Keratinocyte (primary cell): ENCODE measurements at regions not wholly inside any gene's neighbourhood (a gene's known extent, or its start where the extent isn't known, plus 50 kb on each side); places are given as distances from the start of the nearest gene placed in this dataset.

Experiments used
- DNase-seq: peaks from one replicate; pipeline ENCODE4 v3.0.0-alpha.2; 2011; ENCODE audit warnings: low read depth, missing footprints, low spot score
- FAIRE-seq: peaks from 2 replicates; lab custom pipeline; 2011; peaks lifted over from hg19 to GRCh38; lab: Jason Lieb, UNC
- H2AFZ ChIP-seq: 2 replicates; pipeline ENCODE4 v1.6.0; 2012; ENCODE audit warnings: low read length, control low read depth, inconsistent platforms; ENCODE audit not compliant: control insufficient read depth
- H3K27ac ChIP-seq: 2 replicates; pipeline ENCODE4 v1.5.1; 2011; ENCODE audit warnings: low read length; ENCODE audit not compliant: control insufficient read depth, insufficient read depth
- H3K27me3 ChIP-seq: 3 replicates; pipeline ENCODE4 v1.6.0; 2011; ENCODE audit warnings: low read length; ENCODE audit not compliant: control insufficient read depth, insufficient read depth; ENCODE audit errors: extremely low read depth
- H3K36me3 ChIP-seq, 2 experiments: 2 replicates in 1 of 2; 3 replicates in 1 of 2; pipeline ENCODE4 v1.5.1; 2011; ENCODE audit warnings: low read length in 2 of 2, mild to moderate bottlenecking in 1 of 2; ENCODE audit not compliant: control insufficient read depth in 2 of 2, insufficient read depth in 2 of 2; ENCODE audit errors: extremely low read depth in 1 of 2
- H3K4me1 ChIP-seq: 3 replicates; pipeline ENCODE4 v1.5.1; 2011; ENCODE audit warnings: low read length; ENCODE audit not compliant: control insufficient read depth, insufficient read depth; ENCODE audit errors: extremely low read depth
- H3K4me2 ChIP-seq: 3 replicates; pipeline ENCODE4 v1.6.0; 2011; ENCODE audit warnings: low read depth, low read length; ENCODE audit not compliant: control insufficient read depth, insufficient read depth; ENCODE audit errors: extremely low read depth
- H3K4me3 ChIP-seq, 3 experiments: fragments of 200-600 bp in 1 of 3; sonication (generic) in 1 of 3; 2 replicates in 2 of 3; 3 replicates in 1 of 3; pipeline ENCODE4 v1.5.1; 2011 to 2016; ENCODE audit warnings: low read length in 3 of 3, mild to moderate bottlenecking in 3 of 3, control low read depth in 2 of 3, inconsistent platforms in 1 of 3, low read depth in 1 of 3, mixed read lengths in 1 of 3, mixed run types in 1 of 3, moderate library complexity in 1 of 3; ENCODE audit not compliant: control insufficient read depth in 2 of 3, insufficient read depth in 2 of 3; ENCODE audit errors: extremely low read depth in 1 of 3
- H3K79me2 ChIP-seq: 2 replicates; pipeline ENCODE4 v1.6.0; 2012; ENCODE audit warnings: low read length; ENCODE audit not compliant: control insufficient read depth, insufficient read depth
- H3K9ac ChIP-seq: 3 replicates; pipeline ENCODE4 v1.6.0; 2011; ENCODE audit warnings: low read length; ENCODE audit not compliant: control insufficient read depth, insufficient read depth; ENCODE audit errors: extremely low read depth
- H3K9me1 ChIP-seq: 3 replicates; pipeline ENCODE4 v1.6.0; 2011; ENCODE audit warnings: low read length; ENCODE audit not compliant: control insufficient read depth, insufficient read depth; ENCODE audit errors: extremely low read depth
- H3K9me3 ChIP-seq: 2 replicates; pipeline ENCODE4 v1.5.1; 2012; ENCODE audit warnings: low read depth, low read length; ENCODE audit not compliant: control insufficient read depth
- H4K20me1 ChIP-seq: 3 replicates; pipeline ENCODE4 v1.6.0; 2011; ENCODE audit warnings: low read length; ENCODE audit not compliant: control insufficient read depth, insufficient read depth; ENCODE audit errors: extremely low read depth
- EZH2 ChIP-seq: IDR thresholded peaks from one replicate; pipeline ENCODE4 v1.6.1; 2012; ENCODE audit warnings: inconsistent platforms, mild to moderate bottlenecking, low read length, moderate library complexity
- dilution Hi-C: fragments of 300-500 bp; cut with MboI; formaldehyde crosslinking; loops from one replicate; pipeline ENCODE4 v1.7.0; 2020; ENCODE audit warnings: low sequenced_read_pairs; ENCODE audit not compliant: extremely low pct_ligation_motif_present
- TF ChIP-seq, protein P1 (sequence below), 3 experiments: IDR thresholded peaks in 1 of 3; conservative IDR thresholded peaks in 1 of 3; optimal IDR thresholded peaks in 1 of 3; 2 replicates in 2 of 3; 3 replicates in 1 of 3; pipeline versions ENCODE3 to v1.5.1; 2011; ENCODE audit warnings: low read length in 3 of 3, mild to moderate bottlenecking in 3 of 3, moderate library complexity in 2 of 3, control low read depth in 1 of 3, inconsistent platforms in 1 of 3; ENCODE audit not compliant: insufficient read depth in 2 of 3; ENCODE audit errors: extremely low read depth in 1 of 3

DNA sequence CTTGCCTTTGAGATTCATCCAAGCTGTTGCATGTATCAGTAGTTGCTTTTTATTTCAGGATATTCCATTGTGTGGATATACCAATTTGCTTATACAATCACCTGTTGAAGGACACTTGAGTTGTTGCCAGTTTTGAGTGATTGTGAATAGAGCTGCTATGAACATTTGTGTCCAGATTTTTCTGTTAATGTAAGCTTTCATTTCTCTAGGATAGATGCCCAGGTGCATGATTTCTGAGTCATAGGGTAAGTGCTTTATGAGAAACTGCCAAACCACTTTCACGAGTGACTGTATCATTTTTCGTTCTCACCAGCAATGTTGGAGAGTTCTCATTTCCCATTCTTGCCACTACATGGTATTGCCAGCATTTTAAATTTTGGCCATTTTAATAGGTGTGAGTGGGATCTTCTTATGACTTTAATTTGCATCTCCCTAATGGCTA, 434.6 kb upstream of the RGS6 start:
- H3K36me3 ChIP-seq: no peaks in the 10 kb centered on the region
- H3K27ac ChIP-seq: no peak overlapping the region
- no peaks in the 10 kb centered on the region for H4K20me1 ChIP-seq
- dilution Hi-C loops: no loop called here
- H3K4me3 ChIP-seq: no peak overlapping the region
- no peak overlapping the region for H3K9ac ChIP-seq
- H3K9me3 ChIP-seq: no peaks in the 10 kb centered on the region
- peak; percentile 58 for FAIRE-seq
- H3K79me2 ChIP-seq: peaks cover 12% of the 10 kb centered on the region
- peaks cover 19% of the 10 kb centered on the region for H3K4me1 ChIP-seq
- H3K9me1 ChIP-seq: no peaks in the 10 kb centered on the region
- peak overlapping the region; percentile 18 for H3K4me2 ChIP-seq
- no peaks in the 10 kb centered on the region for H3K27me3 ChIP-seq
- TF ChIP-seq EZH2: no peak
- TF ChIP-seq, protein P1, sequence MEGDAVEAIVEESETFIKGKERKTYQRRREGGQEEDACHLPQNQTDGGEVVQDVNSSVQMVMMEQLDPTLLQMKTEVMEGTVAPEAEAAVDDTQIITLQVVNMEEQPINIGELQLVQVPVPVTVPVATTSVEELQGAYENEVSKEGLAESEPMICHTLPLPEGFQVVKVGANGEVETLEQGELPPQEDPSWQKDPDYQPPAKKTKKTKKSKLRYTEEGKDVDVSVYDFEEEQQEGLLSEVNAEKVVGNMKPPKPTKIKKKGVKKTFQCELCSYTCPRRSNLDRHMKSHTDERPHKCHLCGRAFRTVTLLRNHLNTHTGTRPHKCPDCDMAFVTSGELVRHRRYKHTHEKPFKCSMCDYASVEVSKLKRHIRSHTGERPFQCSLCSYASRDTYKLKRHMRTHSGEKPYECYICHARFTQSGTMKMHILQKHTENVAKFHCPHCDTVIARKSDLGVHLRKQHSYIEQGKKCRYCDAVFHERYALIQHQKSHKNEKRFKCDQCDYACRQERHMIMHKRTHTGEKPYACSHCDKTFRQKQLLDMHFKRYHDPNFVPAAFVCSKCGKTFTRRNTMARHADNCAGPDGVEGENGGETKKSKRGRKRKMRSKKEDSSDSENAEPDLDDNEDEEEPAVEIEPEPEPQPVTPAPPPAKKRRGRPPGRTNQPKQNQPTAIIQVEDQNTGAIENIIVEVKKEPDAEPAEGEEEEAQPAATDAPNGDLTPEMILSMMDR (optimal IDR thresholded peaks at IDR 0.05 in 1 of 3, IDR thresholded peaks at IDR 0.05 in 1 of 3, conservative IDR thresholded peaks at IDR 0.05 in 1 of 3; ENCODE audit: extremely low read depth in 1 of 3, insufficient read depth in 2 of 3, low read length in 3 of 3): no peak
- DNase-seq: peak; percentile 9
- H2AFZ ChIP-seq: no peak overlapping the region

DNA sequence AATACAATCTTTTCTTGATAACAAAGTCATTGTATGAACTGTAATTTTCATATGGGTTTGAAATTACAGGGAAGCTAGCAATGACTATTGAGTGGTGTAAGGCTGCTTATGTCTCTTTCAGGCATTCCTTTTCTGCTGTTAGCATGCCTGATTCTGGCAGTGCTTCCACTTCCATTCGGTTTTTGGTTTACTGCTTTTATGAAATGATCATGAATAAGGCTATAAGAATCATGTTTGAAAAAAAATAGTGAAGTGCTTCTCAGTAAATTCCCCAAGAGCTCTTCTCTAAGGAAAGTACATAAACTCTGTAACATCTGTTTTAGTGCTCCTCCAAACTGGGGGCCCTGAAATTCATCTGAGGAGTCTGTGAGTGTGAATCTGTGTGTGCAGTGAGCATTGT, 434.0 kb upstream of the RGS6 start:
- FAIRE-seq: peak; percentile 34
- dilution Hi-C loops: no loop called here
- no peaks in the 10 kb centered on the region for H3K36me3 ChIP-seq
- H3K4me3 ChIP-seq: no peak overlapping the region
- H3K27ac ChIP-seq: no peak overlapping the region
- H4K20me1 ChIP-seq: no peaks in the 10 kb centered on the region
- H3K9me1 ChIP-seq: no peaks in the 10 kb centered on the region
- peak overlapping the region; percentile 49 for H3K4me2 ChIP-seq
- no peak overlapping the region for H2AFZ ChIP-seq
- peaks cover 19% of the 10 kb centered on the region for H3K4me1 ChIP-seq
- peaks cover 10% of the 10 kb centered on the region for H3K79me2 ChIP-seq
- no peak overlapping the region for H3K9ac ChIP-seq
- H3K27me3 ChIP-seq: no peaks in the 10 kb centered on the region
- TF ChIP-seq, protein P1 (optimal IDR thresholded peaks at IDR 0.05 in 1 of 3, IDR thresholded peaks at IDR 0.05 in 1 of 3, conservative IDR thresholded peaks at IDR 0.05 in 1 of 3; ENCODE audit: extremely low read depth in 1 of 3, insufficient read depth in 2 of 3, low read length in 3 of 3): no peak
- TF ChIP-seq EZH2: no peak
- H3K9me3 ChIP-seq: no peaks in the 10 kb centered on the region
- DNase-seq: no peak
